VCaP (cell line): ENCODE measurements at regions not wholly inside any gene's neighbourhood (a gene's known extent, or its start where the extent isn't known, plus 50 kb on each side); places are given as distances from the start of the nearest gene placed in this dataset.
"Not testable (repeated sequence)": the region's sequence is repeated elsewhere in the genome, so short reads cannot be mapped to it uniquely, and the experiment has no call there.

Experiments
- H3K27ac ChIP-seq: fragments of 450-650 bp; 2 replicates; pipeline ENCODE4 v1.5.1; 2017
- CTCF ChIP-seq: fragments of 450-650 bp; conservative IDR thresholded peaks from 2 replicates; pipeline ENCODE4 v1.5.1; 2017; ENCODE audit warnings: mild to moderate bottlenecking, moderate library complexity

GRCh38 chr3:150124142-150124541 is 153.4 kb upstream of the PFN2 start:
- no peak overlapping the region for H3K27ac ChIP-seq
- TF ChIP-seq CTCF = no peak

- not testable (repeated sequence) for H3K27ac ChIP-seq
Observed at GRCh38 chr3:150123249-150123648, 152.6 kb upstream of the PFN2 start.

- no peak for TF ChIP-seq CTCF
- H3K27ac ChIP-seq = no peak overlapping the region
Observed at GRCh38 chr3:150118219-150118618, 147.5 kb upstream of the PFN2 start.

- no peak for TF ChIP-seq CTCF
- no peak overlapping the region for H3K27ac ChIP-seq
Observed at GRCh38 chr3:150117076-150117475, 146.4 kb upstream of the PFN2 start.

- no peak overlapping the region for H3K27ac ChIP-seq
- TF ChIP-seq CTCF = no peak
Observed at GRCh38 chr3:150116196-150116595, 145.5 kb upstream of the PFN2 start.

- H3K27ac ChIP-seq = no peak overlapping the region
- TF ChIP-seq CTCF = no peak
Observed at GRCh38 chr3:150114873-150115540, 144.3 kb upstream of the PFN2 start.

GRCh38 chr3:150114273-150114672 is 143.6 kb upstream of the PFN2 start:
- H3K27ac ChIP-seq = no peak overlapping the region
- no peak for TF ChIP-seq CTCF

- no peak for TF ChIP-seq CTCF
- H3K27ac ChIP-seq = no peak overlapping the region
Observed at GRCh38 chr3:150110097-150110496, 139.4 kb upstream of the PFN2 start.
